Ascending aorta (tissue), 2 donors: ENCODE measurements at regions not wholly inside any gene's neighbourhood (a gene's known extent, or its start where the extent isn't known, plus 50 kb on each side); places are given as distances from the start of the nearest gene placed in this dataset.

Source experiments
- DNase-seq, 2 donors: peaks; one replicate each; pipeline ENCODE4 v3.0.0-alpha.2; 2019; ENCODE audit warnings: low spot score in 2 of 2
- H3K27ac ChIP-seq, 2 donors: fragments of 200-600 bp; sonication (generic); one replicate each; pipeline ENCODE4 v1.5.1; 2016 to 2017; ENCODE audit warnings: mild to moderate bottlenecking in 1 of 2
- H3K27me3 ChIP-seq: fragments of 200-600 bp; sonication (generic); one replicate; pipeline ENCODE4 v1.5.1; 2017
- H3K36me3 ChIP-seq, 2 donors: fragments of 200-600 bp; sonication (generic); one replicate each; pipeline ENCODE4 v1.5.1; 2016
- H3K4me1 ChIP-seq, 2 donors: fragments of 200-600 bp; sonication (generic); one replicate each; pipeline ENCODE4 v1.5.1; 2016 to 2017; ENCODE audit warnings: mild to moderate bottlenecking in 1 of 2
- H3K4me3 ChIP-seq, 2 donors: fragments of 200-600 bp; sonication (generic); one replicate each; pipeline ENCODE4 v1.5.1; 2016 to 2017; ENCODE audit warnings: mild to moderate bottlenecking in 1 of 2
- H3K9me3 ChIP-seq, 2 donors: fragments of 200-600 bp; sonication (generic); one replicate each; pipeline ENCODE4 v1.5.1; 2016
- CTCF ChIP-seq, 3 experiments: fragments of 200-600 bp in 2 of 3; fragments of 450-650 bp in 1 of 3; sonication (generic) in 2 of 3; IDR thresholded peaks; one replicate each; pipeline ENCODE4 v1.5.1; 2016 to 2019; ENCODE audit warnings: antibody characterized with exemption in 3 of 3, mild to moderate bottlenecking in 1 of 3, moderate library complexity in 1 of 3
- intact Hi-C: fragments of 100-400 bp; cut with DNase I; formaldehyde crosslinking; loops from one replicate; pipeline ENCODE4 v1.15.1; 2023

- no peak overlapping the region for H3K27ac ChIP-seq
- H3K27me3 ChIP-seq: no peaks in the 10 kb centered on the region
- no peak for DNase-seq
- TF ChIP-seq CTCF (IDR thresholded peaks at IDR 0.05): no peak
- no peaks in the 10 kb centered on the region for H3K9me3 ChIP-seq
- intact Hi-C loops: no loop called here
- H3K4me3 ChIP-seq: no peak overlapping the region
- no peaks in the 10 kb centered on the region for H3K36me3 ChIP-seq
- H3K4me1 ChIP-seq: no peaks in the 10 kb centered on the region
These were observed 435.1 kb upstream of the PCDH20 start for GRCh38 chr13:61850794-61851193.

GRCh38 chr13:61838568-61838967 lies 422.9 kb upstream of the PCDH20 start:
- no peak overlapping the region for H3K4me3 ChIP-seq
- no peaks in the 10 kb centered on the region for H3K27me3 ChIP-seq
- no peak overlapping the region for H3K27ac ChIP-seq
- intact Hi-C loops: no loop called here
- H3K4me1 ChIP-seq: no peaks in the 10 kb centered on the region
- no peak for TF ChIP-seq CTCF (IDR thresholded peaks at IDR 0.05)
- no peaks in the 10 kb centered on the region for H3K36me3 ChIP-seq
- no peaks in the 10 kb centered on the region for H3K9me3 ChIP-seq
- DNase-seq: no peak

- no peaks in the 10 kb centered on the region for H3K36me3 ChIP-seq
- no peaks in the 10 kb centered on the region for H3K9me3 ChIP-seq
- no peak overlapping the region for H3K4me3 ChIP-seq
- intact Hi-C loops: no loop called here
- no peak overlapping the region for H3K27ac ChIP-seq
- no peak for DNase-seq
- H3K4me1 ChIP-seq: no peaks in the 10 kb centered on the region
- H3K27me3 ChIP-seq: no peaks in the 10 kb centered on the region
- TF ChIP-seq CTCF (IDR thresholded peaks at IDR 0.05): no peak
These were observed 417.6 kb upstream of the PCDH20 start for GRCh38 chr13:61833228-61833627.

- Histone ChIP-seq H3K36me3 (no peaks in the 10 kb centered on the region), H3K4me1 (no peaks in the 10 kb centered on the region), H3K4me3 (no peak overlapping the region), H3K27me3 (no peaks in the 10 kb centered on the region), H3K9me3 (no peaks in the 10 kb centered on the region), H3K27ac (no peak overlapping the region)
- DNase-seq: no peak
- no peak for TF ChIP-seq CTCF (IDR thresholded peaks at IDR 0.05)
- intact Hi-C loops: no loop called here
These were observed 415.4 kb upstream of the PCDH20 start for GRCh38 chr13:61831026-61831425.

GRCh38 chr13:61830475-61830874 lies 414.8 kb upstream of the PCDH20 start:
- H3K36me3 ChIP-seq: no peaks in the 10 kb centered on the region
- no peak overlapping the region for H3K27ac ChIP-seq
- intact Hi-C loops: no loop called here
- DNase-seq: no peak
- no peaks in the 10 kb centered on the region for H3K27me3 ChIP-seq
- H3K4me3 ChIP-seq: no peak overlapping the region
- H3K9me3 ChIP-seq: no peaks in the 10 kb centered on the region
- H3K4me1 ChIP-seq: no peaks in the 10 kb centered on the region
- no peak for TF ChIP-seq CTCF (IDR thresholded peaks at IDR 0.05)

GRCh38 chr13:61824168-61824567 lies 408.5 kb upstream of the PCDH20 start:
- Histone ChIP-seq H3K27ac (no peak overlapping the region), H3K36me3 (no peaks in the 10 kb centered on the region), H3K4me3 (no peak overlapping the region), H3K4me1 (no peaks in the 10 kb centered on the region), H3K27me3 (no peaks in the 10 kb centered on the region), H3K9me3 (no peaks in the 10 kb centered on the region)
- DNase-seq: no peak
- TF ChIP-seq CTCF (IDR thresholded peaks at IDR 0.05): no peak
- intact Hi-C loops: no loop called here
